Spleen (tissue), 11 donors: ENCODE measurements at regions not wholly inside any gene's neighbourhood (a gene's known extent, or its start where the extent isn't known, plus 50 kb on each side); places are given as distances from the start of the nearest gene placed in this dataset.

Experiments
- DNase-seq: peaks from one replicate; pipeline ENCODE4 v3.0.0-alpha.2; 2020
- H3K27ac ChIP-seq, 8 donors: fragments of 200-600 bp; sonication (generic) in 7 of 8; 1 replicate in 4 of 8; 2 replicates in 4 of 8; pipeline versions ENCODE4 v1.5.0 to v1.8.0; 2016 to 2021; ENCODE audit warnings: inconsistent platforms in 4 of 8, mild to moderate bottlenecking in 4 of 8, moderate library complexity in 1 of 8
- H3K27me3 ChIP-seq, 7 donors: fragments of 200-600 bp; sonication (generic) in 6 of 7; replicated peaks in 1 of 7; 1 replicate in 4 of 7; 2 replicates in 3 of 7; pipeline versions ENCODE4 v1.5.0 to v1.8.0; 2016 to 2021; ENCODE audit warnings: inconsistent platforms in 3 of 7, mild to moderate bottlenecking in 1 of 7
- H3K36me3 ChIP-seq, 6 donors: fragments of 200-600 bp; sonication (generic) in 5 of 6; 1 replicate in 4 of 6; 2 replicates in 2 of 6; pipeline versions ENCODE4 v1.5.0 to v1.8.0; 2016 to 2021; ENCODE audit warnings: inconsistent platforms in 2 of 6
- H3K4me1 ChIP-seq, 6 donors: fragments of 200-600 bp; sonication (generic) in 5 of 6; 1 replicate in 3 of 6; 2 replicates in 3 of 6; pipeline versions ENCODE4 v1.5.0 to v1.8.0; 2016 to 2021; ENCODE audit warnings: inconsistent platforms in 3 of 6
- H3K4me3 ChIP-seq, 8 donors: fragments of 200-600 bp; sonication (generic) in 7 of 8; 1 replicate in 4 of 8; 2 replicates in 4 of 8; pipeline versions ENCODE4 v1.5.0 to v1.8.0; 2016 to 2021; ENCODE audit warnings: inconsistent platforms in 4 of 8, mild to moderate bottlenecking in 4 of 8, moderate library complexity in 2 of 8
- H3K9me3 ChIP-seq, 8 donors: fragments of 200-600 bp; sonication (generic) in 7 of 8; 1 replicate in 4 of 8; 2 replicates in 4 of 8; pipeline versions ENCODE4 v1.5.0 to v1.8.0; 2016 to 2021; ENCODE audit warnings: inconsistent platforms in 4 of 8
- POLR2A ChIP-seq, 3 donors: fragments of 450-650 bp; IDR thresholded peaks; one replicate each; pipeline ENCODE4 v1.5.1; 2017; ENCODE audit warnings: antibody characterized with exemption in 3 of 3, mild to moderate bottlenecking in 1 of 3
- POLR2AphosphoS5 ChIP-seq, 3 donors: sonication (generic); formaldehyde crosslinking; IDR thresholded peaks; one replicate each; pipeline ENCODE4 v1.5.1; 2017; ENCODE audit warnings: antibody characterized with exemption in 3 of 3
- WGBS, 5 donors: extraction: QIAGEN DNeasy Blood & Tissue Kit in 3 of 5; methylation state at CpG; one replicate each; pipeline versions ENCODE4 v1.1.5 to v1.1.7; 2013 to 2018; 5-methylcytosine and 5-hydroxymethylcytosine counted together
- intact Hi-C: fragments of 100-400 bp; cut with DNase I; formaldehyde crosslinking; loops from one replicate; pipeline ENCODE4 v1.15.0; 2023; ENCODE audit warnings: low total_unique reads
- TF ChIP-seq, protein P1 (sequence below), 11 experiments: fragments of 200-600 bp in 7 of 11; fragments of 450-650 bp in 4 of 11; sonication (generic) in 4 of 11; IDR thresholded peaks in 8 of 11; conservative IDR thresholded peaks in 3 of 11; 1 replicate in 7 of 11; 2 replicates in 4 of 11; pipeline versions ENCODE4 v1.4.0 to v1.8.0; 2016 to 2021; ENCODE audit warnings: antibody characterized with exemption in 11 of 11, inconsistent platforms in 4 of 11, mild to moderate bottlenecking in 1 of 11
- donor health status: healthy with polysubstance abuse.
- donor health status: DM: no; HTN: no; CAD: no; lungs with moderate emphysema.
- donor health status: DM: no; HTN: no; CAD: no.
- donor health status: Bipolar disorder and iron deficiency.
- donor health status: healthy.
- donor health status: DM: no; HTN: no; CAD: no.
- donor health status: DM: yes; HTN: yes; CAD: no.

DNA sequence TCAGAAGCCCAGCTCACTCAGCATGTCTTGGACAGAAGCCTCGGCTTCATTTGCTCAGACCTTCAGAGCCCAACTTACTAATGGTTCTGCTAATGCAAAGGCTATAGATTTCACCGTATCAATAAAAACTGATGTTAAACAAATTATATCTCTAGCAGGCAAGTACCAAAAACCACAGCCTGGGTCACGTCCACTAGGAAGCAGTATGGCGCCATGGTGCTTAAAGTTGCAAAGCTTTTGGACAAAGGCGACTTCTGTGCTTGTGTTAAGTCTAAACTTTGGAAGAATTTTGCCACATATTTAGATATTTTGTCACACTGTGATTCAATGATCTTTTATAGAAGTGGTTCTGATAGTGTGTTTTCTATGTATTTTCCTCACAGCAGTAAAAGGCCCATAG lies 276.8 kb upstream of the PARD3B start:
- intact Hi-C loops = loop anchor here (10.0 kb wide), 1 partner anchor 1416 kb away; the partner anchor contains the start of gene NRP2
- DNase-seq = no peak
- 87 to 97% (median 93%) methylated on average over 5 of the region's 5 CpGs for WGBS, 5 donors
- H3K4me1 ChIP-seq = no peaks in the 10 kb centered on the region
- H3K27ac ChIP-seq = no peak overlapping the region
- no peaks in the 10 kb centered on the region for H3K36me3 ChIP-seq
- no peak overlapping the region for H3K4me3 ChIP-seq
- H3K9me3 ChIP-seq = peaks cover 0 to 10% (median 0%) of the 10 kb centered on the region in 8 donors
- no peak for TF ChIP-seq POLR2A (IDR thresholded peaks at IDR 0.05)
- TF ChIP-seq, protein P1, sequence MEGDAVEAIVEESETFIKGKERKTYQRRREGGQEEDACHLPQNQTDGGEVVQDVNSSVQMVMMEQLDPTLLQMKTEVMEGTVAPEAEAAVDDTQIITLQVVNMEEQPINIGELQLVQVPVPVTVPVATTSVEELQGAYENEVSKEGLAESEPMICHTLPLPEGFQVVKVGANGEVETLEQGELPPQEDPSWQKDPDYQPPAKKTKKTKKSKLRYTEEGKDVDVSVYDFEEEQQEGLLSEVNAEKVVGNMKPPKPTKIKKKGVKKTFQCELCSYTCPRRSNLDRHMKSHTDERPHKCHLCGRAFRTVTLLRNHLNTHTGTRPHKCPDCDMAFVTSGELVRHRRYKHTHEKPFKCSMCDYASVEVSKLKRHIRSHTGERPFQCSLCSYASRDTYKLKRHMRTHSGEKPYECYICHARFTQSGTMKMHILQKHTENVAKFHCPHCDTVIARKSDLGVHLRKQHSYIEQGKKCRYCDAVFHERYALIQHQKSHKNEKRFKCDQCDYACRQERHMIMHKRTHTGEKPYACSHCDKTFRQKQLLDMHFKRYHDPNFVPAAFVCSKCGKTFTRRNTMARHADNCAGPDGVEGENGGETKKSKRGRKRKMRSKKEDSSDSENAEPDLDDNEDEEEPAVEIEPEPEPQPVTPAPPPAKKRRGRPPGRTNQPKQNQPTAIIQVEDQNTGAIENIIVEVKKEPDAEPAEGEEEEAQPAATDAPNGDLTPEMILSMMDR (IDR thresholded peaks at IDR 0.05 in 8 of 11, conservative IDR thresholded peaks at IDR 0.05 in 3 of 11) = no peak
- no peak for TF ChIP-seq POLR2AphosphoS5 (IDR thresholded peaks at IDR 0.05)
- H3K27me3 ChIP-seq = peaks cover 0 to 7% (median 0%) of the 10 kb centered on the region in 7 donors

DNA sequence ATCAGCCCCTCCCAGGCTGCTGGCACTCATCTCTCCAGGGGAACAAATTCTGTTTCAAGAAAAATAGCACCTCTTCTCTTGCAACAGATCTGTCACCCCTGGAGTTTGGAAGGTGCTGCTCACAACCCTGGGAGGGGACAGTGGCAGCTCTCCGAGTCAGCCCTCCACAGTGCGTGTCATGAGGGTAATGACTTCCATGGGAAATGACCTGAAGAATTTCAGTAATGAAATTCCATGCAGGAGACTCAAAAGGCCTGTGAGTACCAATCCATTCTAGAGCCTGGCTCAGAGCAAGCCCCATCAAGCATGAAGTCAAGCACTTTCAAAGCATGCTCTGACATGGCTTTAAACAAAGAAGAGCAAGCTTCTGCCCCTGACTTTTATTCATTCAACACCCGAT lies 276.3 kb upstream of the PARD3B start:
- intact Hi-C loops = loop anchor here (10.0 kb wide), 1 partner anchor 1416 kb away; the partner anchor contains the start of gene NRP2
- Histone ChIP-seq H3K4me1 (no peaks in the 10 kb centered on the region), H3K4me3 (no peak overlapping the region), H3K36me3 (no peaks in the 10 kb centered on the region), H3K9me3 (peaks cover 0 to 10% (median 0%) of the 10 kb centered on the region in 8 donors), H3K27ac (no peak overlapping the region), H3K27me3 (peaks cover 0 to 5% (median 0%) of the 10 kb centered on the region in 7 donors)
- TF ChIP-seq POLR2A (IDR thresholded peaks at IDR 0.05) (no peak), POLR2AphosphoS5 (IDR thresholded peaks at IDR 0.05) (no peak)
- TF ChIP-seq, protein P1 (IDR thresholded peaks at IDR 0.05 in 8 of 11, conservative IDR thresholded peaks at IDR 0.05 in 3 of 11) = no peak
- DNase-seq = no peak
- 84 to 94% (median 88%) methylated on average over 3 of the region's 3 CpGs for WGBS, 5 donors

DNA sequence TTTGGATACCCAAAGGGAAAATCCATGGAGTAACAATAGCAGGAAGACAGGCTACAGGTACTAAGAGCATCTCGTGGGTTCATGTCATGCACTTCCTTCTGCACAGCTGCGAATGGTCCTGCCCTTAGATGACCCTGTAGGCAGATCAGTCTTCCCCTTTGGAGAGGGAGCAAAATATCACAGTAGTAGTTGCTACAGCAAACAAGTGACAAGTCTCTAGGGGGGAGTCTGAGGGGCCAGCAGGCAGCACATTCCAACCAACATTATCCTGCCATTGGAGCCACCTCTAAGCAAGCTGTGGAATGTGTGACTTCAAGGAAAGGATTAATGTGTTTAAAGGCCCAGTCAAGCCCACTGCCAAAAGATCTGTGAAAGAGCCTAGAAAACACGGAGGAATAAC lies 273.2 kb upstream of the PARD3B start:
- TF ChIP-seq, protein P1 (IDR thresholded peaks at IDR 0.05 in 8 of 11, conservative IDR thresholded peaks at IDR 0.05 in 3 of 11) = no peak
- TF ChIP-seq POLR2AphosphoS5 (IDR thresholded peaks at IDR 0.05) = no peak
- no peak for TF ChIP-seq POLR2A (IDR thresholded peaks at IDR 0.05)
- no peak for DNase-seq
- no peaks in the 10 kb centered on the region for H3K4me1 ChIP-seq
- no peak overlapping the region for H3K4me3 ChIP-seq
- WGBS, 5 donors = 58 to 73% (median 63%) methylated on average over 3 of the region's 3 CpGs
- H3K9me3 ChIP-seq = peaks cover 0 to 10% (median 0%) of the 10 kb centered on the region in 8 donors
- intact Hi-C loops = no loop called here
- no peak overlapping the region for H3K27ac ChIP-seq
- H3K27me3 ChIP-seq = peaks cover 0 to 17% (median 0%) of the 10 kb centered on the region in 7 donors
- no peaks in the 10 kb centered on the region for H3K36me3 ChIP-seq

DNA sequence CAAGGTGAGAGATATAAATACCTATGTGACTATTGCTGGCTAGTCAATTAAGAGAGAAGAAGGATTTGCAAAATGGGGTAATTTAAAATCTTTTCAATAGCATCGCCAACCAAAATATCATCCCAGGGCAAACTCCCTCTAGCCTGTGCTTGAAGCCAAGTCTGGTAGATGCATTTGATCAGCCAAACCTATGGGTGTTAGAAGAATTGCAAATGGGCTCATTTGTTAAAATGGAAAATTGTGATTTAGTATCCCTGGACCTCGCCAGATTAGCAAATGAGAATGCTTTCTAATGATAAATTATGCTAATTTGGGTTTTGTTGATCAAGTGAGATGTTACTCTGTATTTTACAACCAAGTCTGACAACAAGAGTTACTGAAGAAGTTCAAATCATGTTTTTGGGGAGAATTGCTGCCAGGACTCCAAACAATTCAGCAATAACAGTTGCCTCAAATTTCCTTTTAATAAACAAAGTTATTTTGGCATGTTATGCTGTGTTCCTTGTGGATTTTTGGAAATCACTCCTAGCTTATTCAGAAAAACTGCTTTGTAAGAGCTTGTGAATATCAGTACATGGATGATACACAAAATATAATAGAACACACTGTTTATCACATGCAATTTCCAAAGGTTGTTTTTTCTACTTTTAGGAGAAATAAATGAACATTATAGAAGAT lies 272.5 kb upstream of the PARD3B start:
- no peaks in the 10 kb centered on the region for H3K36me3 ChIP-seq
- H3K4me1 ChIP-seq = no peaks in the 10 kb centered on the region
- 80 to 93% (median 84%) methylated on average over 2 of the region's 2 CpGs for WGBS, 5 donors
- intact Hi-C loops = no loop called here
- TF ChIP-seq, protein P1 (IDR thresholded peaks at IDR 0.05 in 8 of 11, conservative IDR thresholded peaks at IDR 0.05 in 3 of 11) = no peak
- no peak for TF ChIP-seq POLR2A (IDR thresholded peaks at IDR 0.05)
- TF ChIP-seq POLR2AphosphoS5 (IDR thresholded peaks at IDR 0.05) = no peak
- H3K9me3 ChIP-seq = peaks cover 0 to 10% (median 0%) of the 10 kb centered on the region in 8 donors
- H3K27ac ChIP-seq = no peak overlapping the region
- no peak for DNase-seq
- peaks cover 0 to 17% (median 0%) of the 10 kb centered on the region in 7 donors for H3K27me3 ChIP-seq
- H3K4me3 ChIP-seq = no peak overlapping the region
